Erythroblast (primary cell): ENCODE measurements at regions not wholly inside any gene's neighbourhood (a gene's known extent, or its start where the extent isn't known, plus 50 kb on each side); places are given as distances from the start of the nearest gene placed in this dataset.

Experiments
- GATA1 ChIP-seq: IDR thresholded peaks from 2 replicates; pipeline ENCODE4 v1.6.1; 2011; ENCODE audit warnings: low read depth, mild to moderate bottlenecking, control low read depth, low read length, moderate library complexity
- POLR2A ChIP-seq: IDR thresholded peaks from 2 replicates; pipeline ENCODE4 v1.6.1; 2011; ENCODE audit warnings: mild to moderate bottlenecking, low read length

GRCh38 chrX:16476692-16477091 lies 173.3 kb upstream of the S100G start:
- TF ChIP-seq POLR2A (no peak), GATA1 (no peak)
